ENCODE measurements at regions not wholly inside any gene's neighbourhood (a gene's known extent, or its start where the extent isn't known, plus 50 kb on each side); places are given as distances from the start of the nearest gene placed in this dataset.

- no peak for DNase-seq
Measured at GRCh38 chr1:87568911-87569310, 240.2 kb downstream of the LMO4 start.

DNA sequence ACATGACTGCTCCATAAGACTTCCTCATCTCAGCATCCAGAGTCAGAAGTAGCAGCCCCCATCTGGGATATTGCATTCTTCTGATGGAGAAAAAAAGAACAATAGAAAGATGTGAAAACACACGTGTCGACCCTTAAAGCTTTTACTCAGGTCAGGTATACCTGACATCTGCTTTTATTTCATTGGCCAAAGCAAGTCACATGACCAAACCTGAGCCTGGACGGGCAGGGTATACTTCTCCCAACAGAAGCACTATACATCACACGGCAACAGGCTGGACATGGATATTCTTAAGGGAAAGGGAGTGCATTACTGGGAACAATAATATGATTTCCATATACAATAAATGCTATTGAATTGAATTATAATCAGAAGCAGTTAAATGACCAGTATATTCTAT is 243.3 kb downstream of the LMO4 start:
- no peak for DNase-seq

DNA sequence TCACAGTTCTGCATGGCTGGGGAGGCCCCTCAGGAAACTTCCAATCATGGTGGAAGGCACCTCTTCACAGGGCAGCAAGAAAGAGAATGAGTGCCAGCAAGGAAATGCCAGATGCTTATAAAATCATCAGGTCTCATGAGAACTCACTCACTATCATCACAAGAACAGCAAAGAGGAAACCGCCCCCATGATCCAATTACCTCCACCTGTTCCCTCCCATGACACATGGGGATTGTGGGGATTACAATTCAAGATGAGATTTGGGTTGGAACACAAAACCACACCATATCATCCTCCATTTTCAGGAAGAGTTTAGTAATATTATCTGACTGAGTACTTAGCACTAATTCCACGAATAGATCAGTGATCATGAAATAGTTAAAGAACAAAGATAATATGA is 244.2 kb downstream of the LMO4 start:
- DNase-seq: no peak

- no peak for DNase-seq
Measured at GRCh38 chr1:87575528-87575927, 246.8 kb downstream of the LMO4 start.

- no peak for DNase-seq
Measured at GRCh38 chr1:87578464-87578863, 249.8 kb downstream of the LMO4 start.

DNA sequence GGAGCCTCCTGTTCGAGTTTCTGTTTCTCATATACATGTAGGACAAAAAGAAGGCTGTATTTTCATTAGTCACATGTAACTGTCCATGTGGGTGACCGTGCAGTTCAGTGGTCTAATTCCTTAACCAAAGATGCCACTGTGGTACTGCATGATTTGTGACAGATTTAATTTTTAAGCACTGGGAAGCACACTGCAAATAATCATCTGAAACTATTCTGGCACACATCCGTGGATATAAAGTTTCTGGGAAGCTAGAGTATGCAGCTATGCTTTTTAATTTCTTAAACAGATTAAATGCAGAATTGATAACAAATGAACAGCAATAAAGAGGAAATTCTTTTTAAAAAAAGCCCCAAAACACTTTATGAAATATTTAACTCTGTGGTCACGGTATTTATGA is 254.8 kb downstream of the LMO4 start:
- DNase-seq: no peak

- DNase-seq: no peak
Measured at GRCh38 chr1:87584586-87584985, 255.9 kb downstream of the LMO4 start.

DNA sequence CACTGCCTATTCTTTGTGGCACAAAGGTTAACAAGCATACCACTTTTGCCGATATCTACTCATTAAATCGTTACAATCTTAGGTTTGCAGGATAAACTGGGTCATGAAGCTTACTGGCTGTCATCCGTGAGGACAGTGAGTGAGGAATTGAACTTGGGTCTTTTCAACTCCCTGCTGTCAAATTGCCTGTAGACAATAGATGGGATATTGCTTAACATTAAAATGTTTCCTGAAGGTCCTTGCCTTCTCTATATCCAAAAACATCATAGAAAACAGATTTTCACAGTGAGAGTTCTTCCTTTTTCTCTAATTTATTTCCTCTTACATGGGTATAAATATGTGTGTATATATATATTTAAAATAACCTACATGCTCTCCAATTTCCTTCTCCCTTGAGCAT is 257.8 kb downstream of the LMO4 start:
- DNase-seq: no peak

GRCh38 chr1:87588495-87588894 is 259.8 kb downstream of the LMO4 start:
- DNase-seq: peak; percentile 6

DNA sequence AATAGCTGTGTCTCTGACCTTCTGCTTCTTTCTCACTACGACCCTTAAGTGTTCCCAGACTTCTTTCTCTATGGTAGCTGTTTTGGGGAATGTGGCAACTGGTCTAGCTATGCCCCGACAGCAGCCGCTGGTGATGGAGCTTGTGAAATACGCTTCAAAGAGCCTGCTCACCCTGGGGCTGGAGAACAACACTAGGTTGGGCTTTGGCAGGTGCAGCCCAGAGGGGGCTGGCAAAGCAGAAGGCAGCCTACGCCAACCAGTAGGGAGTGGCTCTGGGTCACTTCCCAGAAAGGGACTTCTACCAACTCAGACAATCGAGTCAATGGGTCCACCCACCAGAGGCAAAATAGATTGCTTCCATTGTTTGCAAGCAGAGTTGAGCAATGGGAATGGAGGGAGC is 262.8 kb downstream of the LMO4 start:
- DNase-seq: no peak

GRCh38 chr1:87592156-87592555 is 263.5 kb downstream of the LMO4 start:
- DNase-seq: no peak

DNA sequence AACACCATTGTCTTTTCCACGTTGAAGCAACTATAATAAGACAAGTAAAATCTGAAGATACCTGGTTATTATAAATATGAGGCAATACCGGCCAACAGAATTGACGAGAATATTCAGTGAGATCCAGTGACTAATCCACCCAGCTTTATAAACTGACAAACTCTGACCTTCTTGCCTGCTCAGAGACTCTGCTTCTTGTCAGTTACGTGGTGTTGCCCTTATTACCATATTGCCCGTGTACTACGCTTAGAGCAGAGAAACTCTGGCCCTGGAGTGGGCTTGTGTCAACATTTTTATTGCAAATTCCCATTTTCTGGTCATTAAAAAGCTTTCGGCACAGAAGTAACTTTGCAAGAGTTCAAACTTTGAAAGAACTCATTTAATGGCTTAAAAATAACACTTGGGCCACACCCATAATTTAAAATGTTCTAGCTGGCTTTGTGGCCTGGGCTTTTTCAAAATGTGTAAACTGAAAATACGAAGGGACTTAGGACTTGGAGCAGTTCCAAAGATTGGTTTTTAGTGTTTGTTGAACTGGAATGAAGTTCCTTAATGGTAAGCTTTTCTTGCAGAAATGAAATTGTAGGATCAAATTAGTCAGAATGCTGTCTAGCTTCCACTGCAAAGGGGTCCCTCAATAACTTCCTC is 266.2 kb downstream of the LMO4 start:
- DNase-seq: no peak

- no peak for DNase-seq
Measured at GRCh38 chr1:87595384-87595781, 266.7 kb downstream of the LMO4 start.

GRCh38 chr1:87598429-87598828 is 269.7 kb downstream of the LMO4 start:
- peak; percentile 45 for DNase-seq

GRCh38 chr1:87599569-87599968 is 270.9 kb downstream of the LMO4 start:
- no peak for DNase-seq

DNA sequence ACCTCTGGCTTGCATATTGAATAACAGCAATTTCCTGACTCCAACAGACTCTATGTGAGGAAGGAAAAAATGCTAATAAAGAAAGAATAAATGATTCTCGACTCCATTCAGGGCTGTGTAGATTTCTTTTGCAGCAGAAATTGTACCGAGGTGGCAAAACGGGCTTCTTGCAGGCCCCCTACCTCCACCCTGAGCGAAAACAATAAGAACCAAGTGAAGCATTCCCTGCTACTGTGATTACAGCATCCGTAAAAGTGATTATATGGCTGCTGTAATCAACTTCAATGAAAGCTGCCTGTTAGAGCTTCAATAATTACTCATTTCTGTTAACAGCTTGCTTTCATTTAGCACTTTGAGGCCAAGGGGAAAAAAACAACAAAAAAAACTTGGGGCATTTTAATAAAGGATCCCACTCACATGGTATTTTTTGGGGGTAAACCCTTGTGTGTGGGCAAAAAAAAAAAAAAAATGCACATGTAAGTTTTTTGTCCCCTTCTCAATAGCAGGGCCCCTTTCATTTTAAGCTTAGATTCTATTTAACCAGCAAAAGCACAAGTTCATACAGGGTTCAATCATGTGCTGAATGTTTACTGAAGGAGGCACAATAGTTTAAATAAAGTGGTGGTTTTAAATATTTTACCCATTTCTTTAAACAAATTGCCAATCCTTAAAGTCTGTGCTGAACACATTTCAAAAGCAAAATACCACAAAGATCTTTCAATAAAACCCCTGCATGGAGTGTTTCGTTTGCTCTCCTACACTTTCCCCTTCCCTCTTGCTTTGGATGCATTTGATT is 271.6 kb downstream of the LMO4 start:
- no peak for DNase-seq

- DNase-seq: no peak
Measured at GRCh38 chr1:87600854-87601253, 272.2 kb downstream of the LMO4 start.

- no peak for DNase-seq
Measured at GRCh38 chr1:87603626-87604025, 274.9 kb downstream of the LMO4 start.

DNA sequence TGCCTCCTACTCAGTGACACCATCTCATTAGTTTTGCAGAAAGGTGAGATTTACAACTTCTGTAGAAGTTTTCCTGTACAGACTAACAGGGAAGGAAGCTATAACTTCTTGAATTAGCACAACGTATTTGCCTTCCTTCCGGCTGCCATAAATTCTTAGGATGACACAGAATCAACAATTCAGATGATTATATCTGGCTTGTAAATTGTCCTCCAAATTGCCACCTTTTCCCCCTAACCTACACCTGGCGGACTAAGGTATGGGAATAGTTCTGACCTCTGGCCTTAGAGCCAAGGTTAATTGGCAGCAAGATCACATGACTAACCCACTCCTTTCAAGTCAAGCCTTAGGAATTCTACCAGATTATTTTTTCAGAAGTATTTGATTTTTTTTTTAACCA is 284.3 kb downstream of the LMO4 start:
- DNase-seq: no peak

DNA sequence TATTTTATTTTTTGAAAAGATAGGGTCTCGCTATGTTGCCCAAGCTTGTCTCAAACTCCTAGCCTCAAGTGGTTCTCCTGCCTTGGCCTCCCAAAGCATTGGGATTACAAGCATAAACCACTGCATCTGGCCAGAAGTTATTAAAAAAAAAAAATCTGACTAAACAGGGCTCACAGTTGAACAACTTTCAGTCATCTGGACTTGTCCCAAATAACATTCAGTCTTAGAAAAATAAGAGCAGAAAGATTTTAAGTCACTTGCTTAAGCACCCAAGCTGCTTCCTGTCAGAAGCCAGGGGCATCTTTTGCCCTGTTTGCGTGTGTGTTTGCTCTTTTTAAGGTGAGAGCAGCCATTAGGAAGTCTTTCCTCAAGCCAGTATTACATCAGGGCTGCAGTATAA is 286.8 kb downstream of the LMO4 start:
- DNase-seq: no peak

DNA sequence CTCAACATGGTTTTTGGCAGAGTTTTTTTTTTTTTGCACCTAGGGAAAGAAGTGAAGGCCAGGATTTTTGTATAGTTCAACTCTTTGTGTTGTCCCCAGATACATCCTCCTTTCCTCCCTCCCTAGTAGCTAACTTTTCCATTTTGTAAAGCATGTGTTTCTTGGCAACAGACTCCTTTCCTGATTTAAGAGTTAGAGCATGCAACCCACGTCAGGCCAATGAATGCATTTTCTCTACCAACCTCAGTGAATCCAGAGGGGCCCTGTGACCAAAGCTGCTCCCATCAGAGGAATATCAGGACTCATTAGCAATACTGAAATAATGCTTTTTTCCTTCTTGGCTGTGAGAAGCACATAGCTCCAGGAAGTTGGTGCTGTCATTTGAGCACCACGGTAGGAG is 287.2 kb downstream of the LMO4 start:
- no peak for DNase-seq

DNA sequence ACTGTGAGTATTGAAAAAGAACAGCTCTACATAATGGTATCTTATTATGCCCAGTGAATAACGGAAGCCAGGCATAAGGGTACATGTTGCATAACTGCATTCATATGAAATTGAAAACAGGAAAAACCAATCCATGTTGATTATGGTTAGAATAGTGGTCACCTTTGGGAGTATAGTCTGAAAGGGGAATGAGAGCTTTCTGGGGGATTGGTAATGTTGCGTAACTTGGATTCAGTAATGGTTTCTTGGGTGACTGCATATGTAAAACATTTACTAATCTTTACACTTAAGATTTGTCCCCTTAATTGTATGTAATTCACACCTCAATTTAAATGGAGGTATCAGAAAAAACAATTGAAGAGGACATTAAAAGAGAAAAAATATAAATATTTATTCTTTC is 292.1 kb downstream of the LMO4 start:
- no peak for DNase-seq

DNA sequence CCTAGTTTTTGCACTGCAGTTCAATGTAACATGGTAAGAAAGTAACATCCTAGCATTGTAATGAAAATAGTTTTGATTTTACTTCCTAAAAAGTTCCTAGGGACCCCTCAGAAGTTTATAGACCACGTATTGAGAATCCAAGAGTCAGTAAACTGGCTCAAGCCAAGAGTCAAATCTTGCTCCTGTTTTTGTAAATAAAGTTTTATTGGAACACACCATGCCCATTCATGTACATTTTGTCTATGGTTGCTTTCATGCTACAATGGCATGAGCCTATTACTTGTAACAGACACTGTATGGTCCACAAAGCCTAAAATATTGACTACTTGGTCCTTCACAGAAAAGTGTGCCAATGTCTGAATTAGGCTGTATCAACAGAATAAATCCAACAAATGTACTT is 301.0 kb downstream of the LMO4 start:
- no peak for DNase-seq

- no peak for DNase-seq
Measured at GRCh38 chr1:87632232-87632631, 303.6 kb downstream of the LMO4 start.

All from OCI-M1 (cell line).